Upper lobe of left lung (tissue), 4 donors: ENCODE measurements at regions not wholly inside any gene's neighbourhood (a gene's known extent, or its start where the extent isn't known, plus 50 kb on each side); places are given as distances from the start of the nearest gene placed in this dataset.

ENCODE experiments used
- CTCF ChIP-seq, 6 experiments: fragments of 450-650 bp in 4 of 6; fragments of 200-600 bp in 2 of 6; sonication (generic) in 2 of 6; IDR thresholded peaks; one replicate each; pipeline ENCODE4 v1.5.1; 2016 to 2019; ENCODE audit warnings: antibody characterized with exemption in 6 of 6
- POLR2A ChIP-seq, 4 donors: fragments of 450-650 bp; IDR thresholded peaks; one replicate each; pipeline ENCODE4 v1.5.1; 2016 to 2017; ENCODE audit warnings: antibody characterized with exemption in 4 of 4, mild to moderate bottlenecking in 2 of 4

- no peak for TF ChIP-seq CTCF (IDR thresholded peaks at IDR 0.05)
- no peak for TF ChIP-seq POLR2A (IDR thresholded peaks at IDR 0.05)
These were observed 161.4 kb downstream of the PRL start for GRCh38 chr6:22135395-22135794.
